UCSD-AML1 (cell line): ENCODE measurements at regions not wholly inside any gene's neighbourhood (a gene's known extent, or its start where the extent isn't known, plus 50 kb on each side); places are given as distances from the start of the nearest gene placed in this dataset.

Experiments used
- DNase-seq: peaks from one replicate; lab custom pipeline; 2025; ENCODE audit not compliant: unreplicated experiment; lab: John Stamatoyannopoulos, UW

DNA sequence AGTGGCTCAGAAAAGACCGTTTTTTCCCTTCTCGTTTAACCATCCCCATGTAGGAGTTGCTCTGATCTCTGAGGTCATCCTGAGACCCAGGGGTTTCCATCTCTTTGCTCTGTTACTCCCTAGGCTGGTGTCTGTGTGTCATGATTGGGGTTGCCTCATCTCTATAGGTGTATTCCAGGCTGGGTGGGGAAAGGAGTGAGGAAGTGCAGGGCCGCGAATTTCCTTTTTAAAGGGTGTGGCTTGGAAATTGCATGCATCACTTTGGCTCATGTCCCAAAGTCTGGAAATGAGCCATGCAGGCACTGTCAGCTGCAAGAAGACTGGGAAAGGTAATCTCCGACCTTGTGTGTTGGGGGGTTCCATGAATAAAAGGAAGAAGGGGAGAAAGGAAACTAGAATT, 201.9 kb downstream of the AACS start:
- no peak for DNase-seq

DNA sequence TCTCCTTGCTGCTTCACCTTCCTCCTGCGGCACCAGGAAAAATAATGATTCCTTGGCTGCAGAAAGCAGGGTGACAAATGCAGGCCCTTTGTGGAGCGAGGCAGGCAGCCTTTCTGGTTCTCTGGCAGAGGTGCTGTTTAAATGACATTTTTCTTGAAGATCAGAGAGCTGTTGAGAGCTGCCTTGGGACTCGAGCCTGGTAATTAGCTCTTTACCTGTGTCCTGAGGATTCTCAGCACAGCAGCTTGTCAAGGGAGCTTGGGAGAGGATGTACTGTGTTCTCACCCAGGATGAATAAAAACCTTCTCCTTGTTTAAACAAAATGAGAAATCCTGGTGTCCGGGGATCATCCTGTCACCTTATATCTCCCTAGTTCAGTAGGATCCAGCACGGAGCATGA, 204.0 kb downstream of the AACS start:
- DNase-seq: no peak

DNA sequence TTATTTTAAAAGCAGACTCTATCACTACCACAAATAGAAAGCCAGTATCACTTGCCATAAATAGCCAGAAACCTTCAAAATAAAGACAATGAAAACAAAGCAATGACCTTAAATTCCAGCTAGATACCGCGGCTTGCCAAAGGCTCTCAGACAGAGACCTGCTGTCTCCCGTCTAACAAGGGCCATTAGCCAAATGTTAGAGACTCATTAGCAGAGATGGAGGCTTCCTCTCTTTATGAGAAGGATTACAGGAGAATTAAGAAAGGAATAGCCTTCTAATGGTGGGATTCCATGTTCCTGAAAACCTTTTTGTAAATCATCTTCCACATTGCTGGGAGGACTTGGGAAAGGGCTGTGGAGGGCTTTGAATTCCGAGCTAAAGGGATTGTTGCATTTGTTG, 206.7 kb downstream of the AACS start:
- no peak for DNase-seq

DNA sequence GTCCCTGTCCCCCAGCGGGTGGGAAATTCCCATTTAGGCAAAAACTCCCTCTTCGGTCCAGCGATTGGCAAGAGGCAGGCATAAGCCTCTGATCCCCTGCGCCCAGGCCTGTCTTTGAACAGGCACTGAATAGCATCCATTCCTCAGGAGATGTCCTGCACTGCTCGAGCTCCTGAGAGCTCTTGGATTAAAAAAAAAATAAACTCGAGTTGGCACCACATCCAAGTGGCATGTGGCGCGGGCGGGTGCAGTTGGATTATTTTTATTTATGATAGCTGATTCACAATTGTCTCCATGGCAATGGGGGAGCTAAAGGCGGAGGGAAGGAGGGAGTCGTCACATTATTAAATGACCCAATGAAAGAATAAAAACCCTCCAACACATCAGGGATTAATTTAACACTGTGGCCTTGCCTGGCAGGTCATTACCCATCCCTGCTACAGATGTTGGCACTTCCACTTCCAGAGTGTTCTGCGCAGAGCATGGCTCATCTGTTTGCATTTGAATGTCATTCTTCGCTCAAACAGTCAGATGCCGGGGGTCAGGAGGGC, 207.2 kb downstream of the AACS start:
- no peak for DNase-seq

DNA sequence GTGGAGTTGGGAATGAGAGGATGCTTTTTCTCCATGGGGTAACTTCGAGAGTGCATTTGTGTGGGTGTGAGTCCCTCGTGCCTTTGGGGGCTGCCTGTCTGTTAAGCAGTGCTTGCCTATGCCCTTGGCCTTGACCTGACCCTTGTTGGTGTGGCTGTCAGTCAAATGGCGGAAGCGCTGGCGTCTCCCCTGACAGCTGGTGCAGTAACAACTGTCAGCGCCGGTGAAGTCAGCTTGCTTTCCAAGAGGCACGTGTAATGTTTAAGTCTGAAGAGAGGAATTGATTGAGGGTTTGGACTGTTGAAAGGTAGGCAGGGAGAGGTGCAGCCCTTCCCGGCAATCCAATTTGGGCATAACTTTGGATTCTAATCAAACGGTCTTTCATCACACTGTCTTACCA, 211.3 kb downstream of the AACS start:
- no peak for DNase-seq

DNA sequence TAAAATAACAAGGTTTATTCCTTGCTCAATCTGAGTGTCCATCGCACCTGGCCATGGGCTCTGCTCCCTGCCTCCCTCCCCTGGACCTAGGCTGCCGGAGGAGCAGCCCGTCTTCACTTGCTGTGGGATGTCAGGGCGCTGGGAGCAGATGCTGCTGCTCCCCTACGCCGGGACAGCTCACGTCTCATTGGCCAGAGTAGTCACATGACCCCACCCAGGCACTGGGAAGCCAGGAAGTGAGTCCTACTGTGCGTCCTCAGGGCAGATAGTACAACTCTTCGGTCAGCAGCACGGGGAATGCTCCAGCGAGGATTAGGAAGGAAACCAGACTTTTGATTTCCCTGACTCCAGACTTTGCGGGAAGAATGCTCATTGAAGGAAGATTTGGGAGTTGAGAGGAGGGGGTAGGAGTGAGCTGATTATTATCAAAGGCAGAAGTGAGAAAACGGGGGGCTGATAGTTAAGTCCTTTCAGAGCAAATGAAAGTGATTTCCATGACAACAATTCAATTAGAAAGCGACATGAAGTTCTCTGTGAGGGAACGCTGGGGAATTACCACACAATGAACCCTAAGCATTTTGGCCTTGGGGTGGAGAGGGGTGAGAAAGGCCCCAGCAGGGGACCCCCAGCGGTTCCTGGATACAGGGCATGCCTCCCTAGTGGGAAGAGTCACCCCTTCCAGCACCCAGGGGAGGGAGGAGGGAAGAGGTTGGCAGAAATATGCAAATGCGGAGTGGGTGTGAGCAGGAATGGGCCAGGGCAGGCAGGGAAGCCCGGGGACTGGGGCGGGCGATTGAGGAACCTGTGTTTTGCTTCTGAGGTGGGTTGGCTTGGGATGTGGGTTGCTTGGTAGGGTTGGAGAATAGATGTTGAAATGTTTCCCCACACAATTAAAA, 215.5 kb downstream of the AACS start:
- no peak for DNase-seq

DNA sequence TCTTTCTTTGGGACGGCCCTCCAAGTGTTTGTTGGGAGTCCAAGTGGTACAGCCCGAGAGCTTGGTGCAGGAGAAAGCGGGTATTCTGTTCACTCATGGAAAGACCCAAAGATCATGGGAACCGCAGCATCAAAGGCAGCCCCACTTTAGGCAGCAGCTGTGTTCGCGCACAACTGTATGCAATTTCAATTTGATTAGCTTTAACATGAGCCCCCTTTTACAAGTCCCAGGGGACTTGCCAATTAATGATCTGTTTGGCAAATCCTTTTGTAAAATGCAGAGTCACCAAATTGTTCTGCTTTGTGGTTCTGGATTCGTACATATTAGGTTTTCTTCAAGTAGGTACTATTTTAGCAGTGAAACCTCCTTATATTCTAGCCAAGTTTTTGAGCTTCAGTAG, 217.7 kb downstream of the AACS start:
- DNase-seq: no peak

DNA sequence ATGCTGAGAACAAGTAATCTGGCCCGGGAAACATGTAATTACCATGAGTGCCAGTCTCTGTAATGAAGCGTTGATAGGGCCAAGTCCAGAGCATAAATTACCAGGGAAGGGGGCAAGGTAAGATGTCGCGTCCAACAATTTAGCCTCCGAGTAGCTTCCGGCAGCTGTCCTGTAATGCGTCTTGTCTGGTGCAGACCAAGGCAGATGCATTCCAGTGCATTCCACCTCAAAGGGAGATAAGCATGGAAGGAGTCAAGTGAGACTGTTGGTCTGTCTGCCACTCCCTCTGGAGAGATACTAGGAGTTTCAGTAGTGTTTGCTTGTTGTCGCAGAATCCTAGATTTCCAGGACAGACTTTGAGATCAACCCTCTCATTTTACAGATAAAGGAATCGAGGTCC, 218.3 kb downstream of the AACS start:
- DNase-seq: no peak

DNA sequence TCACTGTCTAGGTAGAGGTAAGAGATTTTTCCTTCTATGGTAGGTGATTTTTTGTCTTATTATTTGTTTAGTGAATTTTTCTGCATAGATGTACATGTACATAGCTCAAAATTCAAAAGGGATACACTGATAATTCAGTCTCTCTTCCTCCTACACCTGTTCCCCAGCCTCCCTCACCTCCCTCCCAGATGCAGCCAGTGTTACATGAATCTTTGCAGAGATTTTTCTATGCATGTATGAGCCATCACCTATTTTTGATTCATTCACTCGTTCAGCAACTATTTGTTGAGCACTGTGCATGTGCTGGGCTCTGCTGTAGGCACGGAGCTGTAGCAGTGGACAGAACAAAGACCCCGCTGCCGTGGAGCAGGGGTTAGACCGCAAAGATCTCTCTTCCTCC, 218.9 kb downstream of the AACS start:
- DNase-seq: no peak

DNA sequence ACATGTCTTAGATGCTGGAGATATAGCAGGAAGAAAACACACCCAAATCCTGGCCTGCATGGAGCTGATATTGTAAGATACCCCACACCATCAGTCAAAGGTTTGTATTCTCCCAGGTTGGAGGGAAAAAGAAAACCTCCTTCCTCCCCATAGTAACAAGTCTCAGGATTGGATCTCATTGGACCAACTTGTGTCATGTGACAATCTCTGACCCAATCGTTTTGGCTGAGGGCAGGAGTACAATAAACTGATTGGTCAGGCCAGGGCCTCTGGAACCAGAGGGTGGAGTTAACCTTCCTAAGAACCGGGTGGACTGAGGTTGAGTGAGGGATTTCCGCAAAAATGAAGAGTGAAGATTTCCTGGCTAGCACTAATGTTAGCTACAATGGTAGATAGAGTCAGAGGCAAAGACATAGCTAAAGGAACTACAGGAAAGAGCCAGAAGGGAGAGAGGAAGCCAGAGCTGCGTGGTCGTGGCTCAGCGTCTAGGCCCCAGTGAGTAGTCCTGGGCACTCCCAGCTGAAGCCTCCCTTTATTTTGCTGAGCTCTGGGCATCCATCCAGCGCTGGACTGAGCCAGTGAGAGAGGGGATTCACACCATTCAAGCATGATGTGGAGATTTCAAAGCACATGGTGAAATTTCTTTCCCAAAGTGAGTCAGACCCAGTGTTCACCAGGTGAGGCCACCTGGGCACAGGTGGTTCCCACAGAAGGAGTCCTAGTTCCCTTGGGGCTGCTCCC, 219.9 kb downstream of the AACS start:
- no peak for DNase-seq

DNA sequence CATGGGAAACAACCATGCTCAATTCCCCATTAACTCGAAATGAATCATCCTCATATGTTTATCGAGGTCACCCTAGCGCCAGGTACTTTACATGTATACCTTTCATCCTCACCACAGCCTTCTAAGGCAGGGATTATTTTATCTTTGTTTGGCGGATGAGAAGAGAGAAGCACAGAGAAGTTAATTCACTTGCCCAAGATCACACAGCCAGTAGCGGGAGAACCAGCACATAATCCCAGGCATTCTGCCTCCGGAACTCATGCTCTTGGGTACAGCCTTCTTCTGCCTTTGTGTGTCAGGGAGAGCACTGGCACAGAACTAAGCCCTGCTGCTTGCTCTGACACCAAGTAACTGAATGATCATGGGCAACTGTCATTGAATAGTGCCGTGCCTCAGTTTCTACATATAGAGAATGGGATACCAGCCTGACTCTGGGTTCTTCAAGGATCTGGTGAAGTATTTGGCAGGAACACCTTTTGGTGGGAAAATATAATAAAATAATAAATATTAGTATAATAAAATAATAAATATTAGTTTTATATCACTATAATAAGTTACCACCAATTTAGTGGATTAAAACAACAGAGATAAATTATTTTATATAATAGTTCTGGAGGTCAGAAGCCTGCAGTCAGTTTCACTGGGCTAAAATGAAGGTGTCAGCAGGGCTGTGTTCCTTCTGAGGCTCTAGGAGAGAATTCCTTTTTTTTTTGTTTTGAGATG, 220.9 kb downstream of the AACS start:
- DNase-seq: no peak

DNA sequence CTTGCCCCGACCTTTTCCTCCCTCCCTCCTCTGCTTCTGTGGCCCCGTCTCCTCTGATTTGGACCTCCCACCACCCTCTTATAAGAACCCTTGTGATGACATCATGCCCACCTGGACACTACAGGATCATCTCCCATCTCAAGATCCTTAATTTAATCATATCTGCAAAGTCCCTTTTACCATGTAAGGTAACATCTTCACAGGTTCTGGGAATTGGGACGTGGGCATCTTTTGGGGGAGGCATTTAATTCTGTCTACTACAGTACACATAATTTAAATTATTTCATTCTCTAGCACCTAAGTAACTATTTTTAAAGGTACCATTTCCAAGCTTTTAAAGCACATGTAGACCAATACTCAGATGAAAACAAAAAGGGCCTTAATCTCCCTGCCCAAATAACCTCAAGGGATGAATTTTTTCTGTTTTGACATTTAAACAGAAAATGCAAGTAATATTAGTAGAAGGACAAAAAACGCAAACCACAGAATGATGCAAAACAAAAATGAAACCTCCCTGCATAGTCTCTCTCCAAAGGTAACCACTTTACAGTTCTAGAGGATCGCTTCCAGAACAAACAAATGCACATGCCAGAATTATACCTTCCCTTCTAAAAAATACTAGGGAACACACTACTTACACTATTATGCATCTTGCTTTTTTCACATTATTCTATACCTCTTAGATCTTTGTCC, 222.1 kb downstream of the AACS start:
- no peak for DNase-seq

DNA sequence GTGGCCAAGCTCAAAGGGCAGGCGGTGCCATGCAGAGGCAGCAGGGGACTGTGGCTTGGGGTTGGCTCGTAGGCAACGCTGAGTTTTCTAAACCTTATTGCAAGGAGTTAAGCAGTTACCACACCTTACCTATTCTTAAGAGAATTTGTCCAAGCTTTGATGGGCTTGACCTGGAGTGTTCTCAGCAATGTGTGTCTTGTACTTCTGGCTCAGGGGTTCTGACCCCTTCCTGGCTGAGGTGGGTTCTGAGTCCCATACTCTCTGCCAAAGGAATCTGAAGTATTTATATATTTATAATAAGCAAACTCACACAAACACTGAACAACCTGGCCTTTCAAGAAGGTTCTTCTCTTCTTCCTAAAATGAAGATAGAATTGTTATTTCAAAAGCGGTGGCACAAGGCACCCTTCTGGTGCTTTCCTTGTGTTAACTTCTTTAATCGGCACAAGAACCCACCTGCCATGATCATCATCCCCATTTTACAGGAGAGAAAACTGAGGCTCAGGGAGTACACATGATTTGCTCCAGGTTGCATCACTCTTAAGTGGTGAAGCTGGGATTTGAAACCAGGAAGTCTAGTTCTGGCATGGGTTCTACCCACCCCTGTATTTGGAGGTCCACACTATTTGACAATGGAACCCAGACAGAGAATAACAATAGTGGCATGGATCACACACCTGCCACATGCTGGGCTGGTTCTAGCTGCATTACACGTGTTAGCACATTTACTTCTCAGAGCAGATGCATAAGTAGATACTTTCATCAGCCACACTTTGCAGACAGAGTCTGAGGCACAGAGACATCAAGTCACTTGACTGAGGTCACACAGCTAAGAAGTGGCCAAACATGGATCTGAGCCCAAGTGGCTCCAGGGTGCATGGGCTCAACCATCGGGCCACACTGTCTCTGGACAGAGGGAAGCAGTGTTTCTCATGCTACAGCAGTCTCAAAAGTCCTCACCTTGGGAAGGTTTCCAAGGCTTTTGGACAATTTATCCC, 224.0 kb downstream of the AACS start:
- no peak for DNase-seq

DNA sequence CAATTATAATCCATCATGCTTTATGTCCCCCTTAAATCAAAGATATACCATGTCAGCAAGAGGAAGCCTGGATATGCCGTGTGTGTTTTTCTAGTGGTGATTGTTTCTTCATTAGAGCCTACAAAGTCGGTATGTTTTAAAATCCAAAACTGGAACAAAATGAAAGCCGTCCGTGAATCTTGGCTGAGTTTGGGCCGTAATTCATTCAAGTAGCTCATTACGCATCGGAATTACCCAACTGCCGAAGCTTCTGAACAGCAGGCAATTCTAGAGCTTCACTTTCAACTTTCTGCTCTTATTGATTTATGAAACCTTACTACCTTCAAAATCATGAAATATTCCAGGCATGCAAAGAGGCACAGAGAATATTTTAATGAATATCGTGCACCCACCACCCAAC, 224.7 kb downstream of the AACS start:
- DNase-seq: no peak

DNA sequence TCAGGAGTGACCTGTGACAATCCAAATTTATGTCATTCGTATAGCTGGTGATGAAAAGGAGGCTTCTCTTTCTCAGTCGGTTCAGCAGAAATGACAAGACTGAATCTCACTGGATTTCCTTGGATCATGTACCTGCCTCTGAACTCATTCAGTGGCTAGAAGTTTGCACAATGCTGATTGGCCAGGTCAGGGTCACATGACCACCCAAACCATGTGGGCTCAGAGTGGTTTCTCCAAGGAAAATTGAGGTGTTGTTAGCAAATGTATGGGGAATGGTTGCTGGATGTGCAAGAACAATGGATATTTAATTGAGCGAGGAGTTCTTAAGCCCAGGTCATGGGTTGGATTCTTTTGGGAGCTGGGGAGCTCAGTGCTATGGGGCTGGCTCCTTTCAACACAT, 227.5 kb downstream of the AACS start:
- no peak for DNase-seq

DNA sequence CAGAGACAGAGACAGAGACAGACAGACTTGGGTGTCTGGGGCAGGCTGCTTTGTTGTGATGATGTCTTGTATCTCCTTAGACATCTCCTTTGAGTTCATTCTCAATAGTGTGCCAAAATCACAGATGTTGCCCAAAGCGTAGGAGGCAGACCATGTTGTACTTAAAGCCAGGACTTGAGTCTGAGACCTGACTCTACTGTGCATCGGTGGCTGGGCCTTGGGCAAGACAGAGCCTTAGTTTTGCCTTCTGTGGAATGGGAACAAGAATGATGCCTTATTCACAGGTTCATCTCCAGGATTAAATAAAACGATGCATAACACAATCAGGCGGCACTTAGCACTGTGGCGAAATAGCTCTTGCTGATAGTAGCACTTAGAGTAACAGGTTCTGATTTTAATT, 230.3 kb downstream of the AACS start:
- DNase-seq: no peak

DNA sequence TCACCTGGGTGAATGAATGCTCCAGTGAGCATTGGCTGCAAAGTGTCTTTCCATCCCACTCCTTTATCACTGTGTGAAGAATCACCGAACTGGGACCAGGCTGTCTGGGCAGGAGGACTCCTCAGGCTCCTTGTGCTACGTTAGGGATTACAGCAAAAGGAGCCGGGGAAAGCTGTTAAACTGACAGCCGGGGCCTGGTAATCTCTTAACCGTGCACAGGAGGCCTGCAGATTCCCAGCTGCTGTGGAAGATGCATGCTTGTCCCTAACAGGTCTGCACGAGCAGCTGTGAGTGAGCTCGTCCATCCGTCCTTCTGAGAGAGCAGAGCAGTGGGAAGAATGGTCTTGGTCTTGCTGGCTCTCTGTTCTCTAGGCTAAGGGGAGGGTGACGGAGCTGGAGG, 231.5 kb downstream of the AACS start:
- no peak for DNase-seq

DNA sequence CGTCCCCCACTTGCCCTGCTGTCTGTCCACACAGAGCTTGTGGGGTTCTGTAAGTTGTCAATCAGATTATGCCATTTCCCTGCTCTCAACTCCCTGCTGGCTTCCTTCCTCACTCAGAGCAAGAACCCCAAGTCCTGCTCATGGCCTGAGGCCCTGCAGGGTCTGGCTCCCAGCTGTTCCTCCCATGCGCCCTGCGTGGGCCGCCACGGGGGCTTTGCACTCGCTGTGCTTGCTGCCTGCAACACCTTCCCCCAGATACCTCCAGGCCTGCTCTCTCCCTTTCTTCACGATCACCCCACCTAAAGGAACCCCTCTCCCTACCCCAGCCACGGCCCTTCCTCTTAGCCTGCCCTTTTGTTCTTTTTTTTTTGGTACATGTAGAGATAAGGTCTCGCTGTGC, 234.6 kb downstream of the AACS start:
- no peak for DNase-seq

DNA sequence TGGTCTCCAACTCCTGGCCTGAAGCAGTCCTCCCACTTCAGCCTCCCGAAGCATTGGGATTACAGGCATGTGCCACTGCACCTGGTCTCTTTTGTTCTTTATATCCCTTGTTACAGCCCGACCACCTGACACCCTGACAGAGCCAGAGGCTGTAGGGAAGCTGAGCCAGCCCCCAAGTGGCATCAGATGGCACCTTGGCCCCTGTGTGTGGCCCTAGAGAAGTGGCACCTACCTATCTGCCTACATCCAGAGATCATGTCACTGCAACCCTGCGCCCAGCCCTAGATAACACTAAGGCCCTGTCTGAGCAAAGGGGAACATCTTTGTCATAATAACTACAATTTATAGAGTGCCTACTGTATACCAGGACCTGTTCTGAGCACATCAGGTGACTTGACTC, 235.0 kb downstream of the AACS start:
- DNase-seq: no peak

DNA sequence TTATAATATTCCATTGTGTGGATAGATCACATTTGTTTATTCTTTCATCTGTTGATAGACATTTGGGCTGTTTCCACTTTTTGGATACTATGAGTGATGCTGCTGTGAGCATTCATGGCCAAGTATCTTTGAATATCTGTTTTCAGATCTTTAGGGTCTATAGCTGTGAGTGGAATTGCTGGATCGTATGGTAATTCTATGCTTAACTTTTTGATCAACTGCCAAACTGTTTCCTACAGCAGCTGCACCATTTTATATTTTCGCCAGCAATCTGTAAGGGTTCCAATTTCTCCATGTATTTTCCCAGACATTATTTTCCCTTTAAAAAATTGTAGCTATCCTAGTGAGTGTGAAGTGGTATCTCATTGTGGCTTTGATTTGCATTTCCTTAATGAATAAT, 238.1 kb downstream of the AACS start:
- DNase-seq: no peak
